GM12864 (cell line): ENCODE measurements at regions not wholly inside any gene's neighbourhood (a gene's known extent, or its start where the extent isn't known, plus 50 kb on each side); places are given as distances from the start of the nearest gene placed in this dataset.

ENCODE experiments used
- DNase-seq: peaks from one replicate; pipeline ENCODE4 v3.0.0-alpha.2; 2011; ENCODE audit warnings: low read depth
- H3K4me3 ChIP-seq: 2 replicates; pipeline ENCODE4 v1.5.1; 2011; ENCODE audit warnings: mild to moderate bottlenecking, low read depth, low read length, control low read depth
- CTCF ChIP-seq: IDR thresholded peaks from 2 replicates; pipeline ENCODE4 v1.5.1; 2011; ENCODE audit warnings: low read depth, mild to moderate bottlenecking, moderate library complexity, low read length, control low read depth, inconsistent platforms; ENCODE audit errors: missing control alignments

GRCh38 chrX:39710776-39711175 lies 387.0 kb downstream of the BCOR start:
- DNase-seq, result no peak
- TF ChIP-seq CTCF, result no peak
- H3K4me3 ChIP-seq, result no peak overlapping the region

GRCh38 chrX:39714471-39714870 lies 383.3 kb downstream of the BCOR start:
- no peak overlapping the region for H3K4me3 ChIP-seq
- no peak for TF ChIP-seq CTCF
- DNase-seq, result no peak

- no peak for DNase-seq
- H3K4me3 ChIP-seq, result no peak overlapping the region
- TF ChIP-seq CTCF, result no peak
Measured at GRCh38 chrX:39716401-39716800, 381.4 kb downstream of the BCOR start.

- no peak for DNase-seq
- no peak for TF ChIP-seq CTCF
- H3K4me3 ChIP-seq, result no peak overlapping the region
Measured at GRCh38 chrX:39716802-39717540, 380.8 kb downstream of the BCOR start.

- no peak for DNase-seq
- no peak for TF ChIP-seq CTCF
Measured at GRCh38 chrX:39718981-39719380, 378.8 kb downstream of the BCOR start.

GRCh38 chrX:39720945-39721344 lies 376.8 kb downstream of the BCOR start:
- no peak for DNase-seq

More at GRCh38 chrX:39718981-39719380, 378.8 kb downstream of the BCOR start:
- H3K4me3 ChIP-seq, result no peak overlapping the region

More at GRCh38 chrX:39720945-39721344, 376.8 kb downstream of the BCOR start:
- TF ChIP-seq CTCF, result no peak
- H3K4me3 ChIP-seq, result no peak overlapping the region
